Inferior parietal cortex (tissue), 1 donor: ENCODE measurements at regions not wholly inside any gene's neighbourhood (a gene's known extent, or its start where the extent isn't known, plus 50 kb on each side); places are given as distances from the start of the nearest gene placed in this dataset.
"Not testable (repeated sequence)": the region's sequence is repeated elsewhere in the genome, so short reads cannot be mapped to it uniquely, and the experiment has no call there.

Source experiments
- DNase-seq: peaks from one replicate; pipeline ENCODE4 v3.0.0-alpha.2; 2016; ENCODE audit errors: extremely low spot score

DNA sequence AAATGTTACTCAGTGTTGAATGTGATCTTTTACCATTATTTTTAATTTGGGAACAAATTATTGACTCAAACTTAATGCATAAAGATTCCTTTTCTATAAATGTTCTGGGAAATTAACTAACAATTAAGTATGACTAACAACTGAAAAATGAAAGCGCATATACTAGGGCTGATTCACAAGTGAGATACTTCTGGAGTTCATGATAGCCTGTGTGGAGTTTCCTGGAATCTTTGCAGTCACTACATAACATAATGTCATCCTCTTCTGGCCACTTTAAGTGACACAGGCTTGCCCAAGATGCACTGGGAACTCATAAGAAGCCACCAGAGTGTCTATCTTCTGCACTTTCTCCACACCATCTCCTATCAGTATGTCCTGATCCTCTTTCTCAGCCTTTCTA lies 450.3 kb upstream of the CDH11 start:
- no peak for DNase-seq

DNA sequence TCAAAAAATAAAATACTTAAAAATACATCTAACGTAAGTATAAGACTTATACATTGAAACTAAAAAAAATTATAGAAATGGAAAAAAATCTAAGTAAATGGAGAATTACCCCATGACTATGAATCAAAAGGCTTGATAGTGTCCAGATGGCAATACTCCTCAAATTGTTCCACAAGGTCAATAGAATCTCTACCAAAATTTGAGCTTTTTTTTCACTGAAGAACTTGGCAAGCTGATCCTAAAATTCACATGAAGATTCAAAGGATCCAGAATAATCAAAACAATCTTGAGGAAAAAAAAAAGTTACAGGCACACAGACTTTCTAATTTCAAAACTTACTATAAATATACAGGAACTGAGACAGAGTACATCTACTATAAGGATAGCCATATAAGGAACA lies 448.4 kb upstream of the CDH11 start:
- DNase-seq, result no peak

DNA sequence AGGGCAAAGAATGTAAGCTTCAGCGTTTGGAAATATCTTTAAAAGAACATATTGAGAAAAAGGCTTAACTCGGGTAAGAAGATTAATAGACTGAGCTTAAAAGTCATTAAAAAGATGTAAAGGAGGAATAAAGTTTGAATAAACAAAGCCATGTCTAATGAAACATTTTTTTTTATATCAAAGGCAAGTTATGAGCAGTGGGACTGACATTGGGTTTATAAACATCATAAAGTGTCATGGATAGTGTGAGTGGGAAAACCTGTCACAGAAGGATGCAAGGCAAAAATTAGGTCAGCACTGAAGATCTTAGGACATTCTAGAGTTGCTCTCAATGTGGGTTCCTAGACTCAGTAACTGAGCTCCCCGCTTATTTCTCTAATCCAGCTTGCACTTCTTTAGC lies 438.0 kb upstream of the CDH11 start:
- no peak for DNase-seq

DNA sequence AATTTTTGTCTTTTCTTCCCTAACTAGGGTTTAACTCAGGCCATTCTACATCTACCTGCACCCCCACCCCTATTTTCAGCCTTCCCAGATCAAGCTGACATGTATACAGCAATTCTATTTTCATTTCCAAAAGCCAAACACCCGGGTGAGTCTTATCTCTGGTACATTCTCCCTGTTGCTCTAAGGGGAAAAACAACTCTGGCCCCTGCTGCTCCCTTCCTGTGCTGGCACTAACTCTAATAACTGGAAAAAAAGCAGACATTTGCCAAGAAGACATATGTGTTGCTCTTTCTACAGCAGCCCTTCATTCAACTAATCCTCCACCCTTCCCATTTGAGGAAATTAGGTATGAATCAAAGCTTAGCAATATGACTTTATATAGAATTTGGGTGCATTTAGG lies 427.8 kb upstream of the CDH11 start:
- DNase-seq, result not testable (repeated sequence)

DNA sequence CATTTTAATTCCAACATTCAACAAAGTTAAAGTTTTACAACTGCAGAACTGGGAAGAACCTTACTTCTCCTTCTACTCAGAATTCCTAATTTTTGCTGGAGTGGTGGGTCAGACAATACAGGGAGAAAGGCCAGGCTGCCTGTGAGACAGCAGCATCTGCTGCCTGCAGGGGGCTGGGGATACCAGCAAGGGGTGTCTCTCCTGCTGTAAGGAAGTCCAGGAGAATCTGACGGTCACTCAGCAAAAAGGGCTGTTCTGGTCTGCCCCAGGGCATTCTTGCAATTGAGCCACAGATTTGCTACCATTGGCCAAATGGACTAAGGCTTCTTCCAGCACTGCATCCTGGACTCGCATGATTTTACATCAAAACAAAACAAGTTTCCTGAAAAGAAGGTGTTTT lies 426.6 kb upstream of the CDH11 start:
- DNase-seq, result no peak

DNA sequence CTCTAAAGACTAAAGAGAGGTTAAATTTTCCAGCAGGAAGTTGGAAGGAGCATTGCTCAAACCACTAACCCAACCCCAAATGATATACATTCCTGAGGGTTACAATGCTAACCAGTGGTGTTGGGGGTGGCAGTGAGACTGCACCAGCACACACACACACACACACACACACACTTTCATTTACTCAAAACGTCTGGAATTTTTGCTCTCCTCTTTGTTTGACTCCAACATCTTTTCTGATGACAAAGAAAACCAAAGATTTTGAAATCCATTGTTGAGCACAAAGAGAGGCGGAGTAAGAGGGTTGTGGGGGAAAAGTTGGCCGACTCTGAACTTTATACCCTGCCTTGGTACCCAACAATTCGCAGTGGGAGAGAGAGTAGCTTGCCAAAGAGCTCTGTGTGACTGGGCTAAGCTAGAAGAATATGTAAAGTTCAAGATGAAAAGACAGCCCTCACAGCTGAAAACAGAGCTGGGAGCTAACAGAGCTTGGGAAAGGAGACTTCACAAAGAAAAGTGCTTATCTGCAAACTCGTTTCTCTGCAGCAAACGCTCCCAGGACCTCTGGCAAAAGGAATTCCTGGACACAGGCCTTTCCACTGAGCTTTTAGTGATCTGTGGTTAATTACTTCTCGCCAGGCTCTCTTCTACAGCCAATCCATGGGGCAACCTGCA lies 426.0 kb upstream of the CDH11 start:
- DNase-seq, result no peak

DNA sequence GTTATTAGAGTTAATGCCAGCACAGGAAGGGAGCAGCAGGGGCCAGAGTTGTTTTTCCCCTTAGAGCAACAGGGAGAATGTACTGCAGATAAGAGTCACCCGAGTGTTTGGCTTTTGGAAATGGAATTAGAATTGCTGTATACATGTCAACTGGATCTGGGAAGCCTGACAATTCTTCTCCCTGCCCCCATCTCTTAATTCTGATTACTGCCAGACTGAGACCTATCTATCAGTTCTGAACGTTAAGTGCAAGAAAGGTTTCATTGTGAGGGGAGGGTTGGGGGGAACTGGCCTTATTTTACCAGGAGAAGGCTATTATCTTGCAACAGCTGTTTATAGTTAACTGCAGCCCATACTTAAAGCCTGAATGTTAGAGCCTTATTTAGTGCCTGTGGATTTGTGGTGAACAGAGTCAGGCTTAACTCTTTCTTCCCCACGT lies 424.5 kb upstream of the CDH11 start:
- no peak for DNase-seq

DNA sequence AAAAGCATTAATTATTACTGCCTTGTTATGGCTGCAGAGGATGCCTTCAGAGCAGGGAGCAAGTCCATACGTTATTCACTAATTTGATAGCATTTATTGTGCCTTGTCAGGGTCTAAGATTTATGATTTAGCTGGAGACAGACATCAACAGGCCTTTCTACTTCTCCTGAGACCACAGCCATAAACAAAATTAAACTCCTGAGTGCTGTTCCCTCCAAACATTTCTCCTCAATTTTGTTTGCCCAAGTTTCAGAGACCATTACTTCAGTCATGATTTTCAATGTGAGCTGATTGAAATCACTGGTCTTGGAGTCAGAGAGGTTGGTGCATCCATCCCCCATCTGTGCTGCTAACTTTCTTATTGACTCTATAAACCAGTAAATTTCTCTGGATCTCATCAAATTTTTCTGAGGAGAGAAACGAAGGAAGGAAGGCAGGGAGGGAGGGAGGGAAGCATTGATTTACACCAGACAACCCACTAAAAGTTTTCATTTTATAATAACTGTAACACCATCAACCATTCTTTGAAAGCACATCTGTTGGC lies 423.6 kb upstream of the CDH11 start:
- no peak for DNase-seq

DNA sequence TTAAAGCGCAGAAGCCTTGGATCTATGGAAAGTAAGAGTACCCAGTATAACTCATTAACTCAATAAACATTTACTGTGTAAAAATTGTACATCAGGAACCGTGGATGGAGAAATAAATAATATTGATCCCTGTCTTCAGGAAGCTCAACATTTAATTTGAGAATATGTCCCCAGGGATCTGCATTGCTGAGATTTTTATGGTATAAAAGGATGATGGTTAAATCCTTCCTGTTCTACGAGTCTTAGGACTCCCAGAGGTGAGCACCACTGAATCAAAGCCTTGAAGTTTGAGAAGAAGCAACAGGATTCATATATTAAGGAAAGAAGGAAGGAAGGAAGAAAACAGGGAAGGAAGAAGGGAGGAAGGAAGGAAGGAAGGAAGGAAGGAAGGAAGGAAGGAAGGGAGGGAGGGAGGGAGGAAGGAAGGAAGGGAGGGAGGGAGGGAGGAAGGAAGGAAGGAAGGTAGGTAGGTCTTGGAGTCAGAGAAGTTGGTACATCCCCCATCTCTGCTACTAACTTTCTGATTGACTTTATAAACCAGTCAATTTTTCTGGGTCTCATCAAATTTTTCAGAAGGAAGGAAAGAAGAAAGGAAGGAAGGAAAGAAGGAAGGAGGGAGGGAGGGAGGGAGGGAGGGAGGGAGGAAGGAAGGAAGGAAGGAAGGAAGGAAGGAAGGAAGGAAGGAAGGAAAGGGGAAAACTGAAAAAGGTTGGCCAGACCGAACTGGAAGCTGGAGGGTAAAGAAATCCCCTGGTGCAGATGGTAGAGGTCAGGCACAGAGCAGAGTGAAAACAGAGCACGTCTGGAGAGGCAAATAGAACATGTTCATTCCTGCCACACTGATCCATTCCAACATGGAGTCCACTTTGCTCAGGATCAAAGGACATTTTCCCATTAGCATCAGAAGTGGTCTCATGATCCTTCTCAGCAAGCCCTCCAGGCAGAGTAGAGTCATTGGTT lies 422.2 kb upstream of the CDH11 start:
- no peak for DNase-seq

DNA sequence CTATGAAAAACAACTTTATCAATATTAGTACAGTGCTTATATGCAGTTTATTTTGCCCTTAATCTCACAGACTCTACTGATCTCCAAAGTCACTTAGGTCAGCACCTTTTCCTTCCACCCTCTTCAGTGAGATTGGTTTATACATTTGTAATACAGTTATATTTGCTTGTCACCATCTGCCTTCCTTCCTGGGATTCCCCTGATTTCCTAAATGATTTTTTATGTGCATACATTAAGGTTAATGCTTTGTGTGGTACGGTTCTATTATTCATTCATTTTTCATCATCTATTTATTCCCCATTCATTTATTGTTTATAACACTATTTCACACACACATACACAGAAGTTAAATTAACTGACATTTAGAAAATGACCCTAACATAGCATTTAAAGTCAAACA lies 419.8 kb upstream of the CDH11 start:
- DNase-seq, result no peak

DNA sequence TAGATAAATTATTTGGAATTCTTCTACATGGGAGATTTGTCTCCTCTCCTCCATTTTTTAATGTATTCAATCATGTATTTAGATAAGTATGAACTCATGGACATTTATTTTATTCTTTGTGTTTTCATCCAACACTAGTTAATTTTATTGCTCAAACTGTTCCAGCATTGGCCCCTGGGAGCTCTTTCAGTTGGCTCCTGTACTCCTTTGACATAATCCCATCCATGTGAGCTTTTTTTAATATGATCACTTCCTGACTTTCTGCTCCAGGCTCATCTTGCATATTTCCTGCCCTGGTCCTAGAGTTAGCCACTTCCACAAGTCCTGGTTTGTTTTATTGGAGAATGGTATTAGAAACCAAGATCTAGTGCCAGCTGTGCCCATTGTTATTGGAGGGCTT lies 419.0 kb upstream of the CDH11 start:
- no peak for DNase-seq

DNA sequence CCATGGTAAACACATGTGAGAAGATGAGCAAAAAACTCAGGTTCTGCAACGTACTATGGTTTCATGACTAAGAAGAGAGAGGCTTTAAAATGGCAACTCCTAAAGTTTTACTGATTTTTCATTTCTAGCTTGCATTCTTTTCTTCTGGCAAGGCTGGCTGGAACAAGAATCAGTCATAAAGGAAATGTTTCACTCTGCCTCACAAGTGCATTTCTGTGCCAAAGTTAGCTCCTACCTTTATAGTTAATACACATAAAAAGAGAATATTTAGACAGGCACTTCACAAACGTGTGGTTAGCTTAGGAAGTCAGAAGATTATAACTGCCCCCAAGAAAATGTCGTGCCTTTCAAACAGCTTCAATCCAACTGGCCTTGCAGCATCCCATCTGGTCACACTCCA lies 417.1 kb upstream of the CDH11 start:
- DNase-seq, result no peak

DNA sequence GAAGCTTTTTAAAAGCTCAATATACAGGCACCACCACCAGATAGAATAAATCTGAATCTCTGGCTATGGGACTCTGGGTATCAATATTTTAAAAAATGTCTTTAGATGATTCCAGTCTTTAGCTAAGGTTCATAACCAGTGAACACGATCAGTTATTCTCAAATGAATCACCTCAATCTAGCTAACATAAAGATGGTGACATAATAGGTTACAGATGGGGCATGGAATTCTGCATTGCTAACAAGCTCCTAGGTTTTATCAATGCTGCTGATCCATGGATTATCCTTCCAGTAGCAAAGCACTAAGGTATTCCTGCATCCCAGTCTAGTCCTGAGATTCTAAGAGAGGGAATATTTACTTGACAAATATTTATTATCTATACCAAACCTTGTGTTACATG lies 415.5 kb upstream of the CDH11 start:
- DNase-seq, result no peak

DNA sequence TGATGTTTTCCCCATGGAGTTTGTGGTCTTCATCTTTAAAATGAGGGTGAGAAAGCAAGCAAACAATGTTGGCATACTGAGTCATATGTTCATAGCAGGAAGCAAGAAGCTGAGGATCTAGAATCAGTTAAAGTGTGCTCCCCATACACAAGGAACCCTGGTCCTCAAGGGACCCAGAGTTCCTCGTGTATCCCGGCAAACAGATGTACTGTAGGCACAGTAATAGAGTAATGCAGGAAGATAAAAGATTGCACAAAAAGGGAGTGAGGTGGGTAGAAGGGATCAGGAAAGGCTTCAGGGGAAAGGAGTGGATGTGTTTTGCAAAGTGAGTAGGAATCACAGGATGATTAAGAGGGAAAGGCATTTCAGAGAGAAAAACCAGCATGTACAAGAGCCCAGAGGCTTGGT lies 412.3 kb upstream of the CDH11 start:
- no peak for DNase-seq

DNA sequence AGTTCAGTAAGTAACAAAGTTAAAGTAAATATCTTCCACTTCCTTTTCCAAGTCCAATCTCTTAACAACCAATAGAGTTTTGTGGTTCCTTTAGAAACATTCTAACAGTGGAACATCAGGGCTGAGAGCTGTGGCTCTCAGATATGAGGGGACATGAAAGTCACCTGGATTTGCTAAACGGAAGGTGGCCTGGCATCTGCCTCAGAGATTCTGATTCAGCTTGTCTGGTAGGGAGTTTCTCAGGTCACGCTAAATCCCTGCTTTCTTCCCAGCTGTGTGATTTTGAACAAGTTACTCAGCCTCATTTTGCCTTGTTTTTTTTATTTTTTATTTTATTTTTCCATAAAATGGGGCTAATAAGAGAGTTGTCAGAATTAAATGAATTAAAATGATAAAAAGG lies 411.0 kb upstream of the CDH11 start:
- no peak for DNase-seq

DNA sequence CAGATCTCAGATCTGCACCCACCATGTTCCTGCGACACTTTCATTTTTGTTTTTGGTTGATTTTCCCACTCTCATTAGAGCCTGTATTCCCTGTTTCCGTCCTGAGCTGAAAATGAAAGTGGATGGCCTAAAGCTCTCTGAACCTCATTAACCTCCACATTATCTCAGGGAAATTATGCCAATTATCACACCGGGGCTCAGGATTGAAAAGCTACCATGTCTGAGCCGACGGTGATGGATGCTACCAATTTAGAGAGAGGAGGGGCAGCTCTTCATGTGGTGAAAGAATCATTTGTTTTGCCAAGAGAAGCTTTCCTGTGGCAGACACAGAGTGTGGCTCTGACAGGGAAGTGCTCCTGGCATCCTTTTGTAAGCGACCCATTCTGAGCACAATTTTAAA lies 410.4 kb upstream of the CDH11 start:
- no peak for DNase-seq

DNA sequence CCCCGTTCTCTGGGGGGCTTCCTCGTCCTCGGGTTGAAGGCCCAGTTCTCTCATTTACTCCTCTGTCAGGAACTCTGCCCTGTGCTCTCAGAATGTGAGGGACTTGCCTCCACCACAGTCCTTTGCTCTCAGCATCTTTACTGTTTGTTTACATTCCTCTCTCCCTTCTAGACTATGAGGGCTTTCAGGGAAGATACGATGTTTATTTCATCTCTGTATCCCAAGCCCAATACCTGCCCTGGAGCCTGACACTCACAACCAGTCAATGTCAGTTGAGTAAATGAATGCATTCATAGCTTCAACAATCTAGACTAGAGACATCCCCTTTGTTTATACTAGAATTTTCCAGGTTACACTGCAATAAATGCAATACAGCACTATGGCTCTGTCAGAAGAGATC lies 409.6 kb upstream of the CDH11 start:
- no peak for DNase-seq

DNA sequence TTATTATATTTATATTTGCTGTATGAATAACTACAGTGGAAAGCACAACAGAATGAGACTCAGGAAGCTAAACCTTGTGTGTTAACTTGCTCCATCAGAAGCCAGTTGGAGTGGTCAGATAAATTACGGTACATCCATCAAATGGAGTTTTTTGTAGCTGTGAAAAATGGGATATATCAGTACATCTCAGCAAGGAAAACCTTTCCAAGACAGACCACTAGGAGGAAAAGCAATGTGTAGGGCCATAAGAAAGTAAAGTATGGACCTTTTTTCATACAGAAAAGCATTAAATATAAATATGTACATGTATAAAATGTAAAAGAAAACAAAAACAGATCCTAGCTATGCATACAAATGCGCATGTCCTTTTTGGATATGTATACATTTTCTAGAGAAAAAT lies 403.8 kb upstream of the CDH11 start:
- DNase-seq, result no peak

DNA sequence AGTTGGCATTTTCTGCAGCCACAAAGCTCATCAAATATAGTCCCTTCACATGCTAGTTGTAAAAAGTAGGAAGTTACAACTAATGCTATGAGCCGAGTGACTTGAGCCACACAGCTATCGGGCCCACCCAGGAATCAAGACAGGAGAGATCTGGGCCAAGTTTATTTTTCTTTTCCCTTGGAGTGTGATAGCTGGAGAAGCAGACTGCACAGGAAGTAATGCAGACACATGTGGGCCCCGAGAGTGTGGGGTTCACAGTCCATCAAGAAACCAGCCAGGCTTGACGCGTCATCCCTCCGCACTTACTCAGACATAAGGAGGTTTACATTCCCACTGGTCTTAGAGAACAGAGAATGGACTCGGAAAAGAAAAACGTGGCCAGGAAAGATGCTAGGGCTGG lies 403.1 kb upstream of the CDH11 start:
- DNase-seq, result no peak

DNA sequence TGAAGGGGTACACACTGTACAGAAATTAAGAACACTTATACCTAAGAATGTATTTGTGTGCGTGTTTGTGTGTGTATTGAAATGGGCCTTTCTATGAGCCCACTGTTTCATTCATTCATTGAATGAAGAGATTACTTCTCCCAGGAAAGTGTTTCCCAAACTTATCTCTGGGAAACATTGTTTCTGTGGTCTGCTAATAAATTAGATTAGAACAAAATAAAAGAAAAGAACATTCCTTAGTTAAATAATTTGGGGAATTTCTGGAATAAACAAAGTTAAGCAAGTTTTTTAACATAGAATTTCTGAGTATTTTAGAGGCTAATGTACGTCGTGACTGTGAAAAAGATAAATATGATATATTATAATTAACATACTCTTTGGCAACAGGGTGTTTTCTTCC lies 402.4 kb upstream of the CDH11 start:
- DNase-seq, result no peak

DNA sequence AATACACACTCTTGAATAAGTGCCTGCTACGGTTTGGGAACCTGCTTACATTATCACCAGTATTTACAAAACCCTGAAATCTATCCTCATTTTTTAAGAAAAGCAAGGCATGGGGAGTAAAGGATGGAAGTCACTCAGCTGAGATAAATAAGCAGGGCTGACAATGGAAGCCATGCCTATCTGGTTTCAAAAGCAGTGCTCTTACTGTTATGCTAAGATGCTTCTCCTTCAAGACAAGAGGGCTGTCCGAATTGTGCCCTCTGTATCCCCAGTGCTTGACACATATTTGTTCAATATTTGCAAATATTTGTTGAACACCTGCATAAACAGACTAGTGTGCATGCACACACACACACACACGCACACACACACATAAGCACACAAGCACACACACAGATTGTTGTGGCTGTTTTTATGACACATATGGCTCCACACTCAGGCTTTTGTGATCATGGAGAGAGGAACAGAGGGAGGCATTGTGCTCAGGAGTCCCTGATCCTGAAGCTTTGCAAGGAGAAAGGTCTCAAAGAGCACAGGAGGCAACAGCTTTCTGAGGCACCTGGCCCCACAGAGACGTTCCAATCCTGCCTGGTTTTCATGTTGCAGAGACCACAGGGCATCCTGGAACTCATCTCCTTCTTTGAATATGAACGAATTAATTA lies 401.6 kb upstream of the CDH11 start:
- DNase-seq, result no peak

DNA sequence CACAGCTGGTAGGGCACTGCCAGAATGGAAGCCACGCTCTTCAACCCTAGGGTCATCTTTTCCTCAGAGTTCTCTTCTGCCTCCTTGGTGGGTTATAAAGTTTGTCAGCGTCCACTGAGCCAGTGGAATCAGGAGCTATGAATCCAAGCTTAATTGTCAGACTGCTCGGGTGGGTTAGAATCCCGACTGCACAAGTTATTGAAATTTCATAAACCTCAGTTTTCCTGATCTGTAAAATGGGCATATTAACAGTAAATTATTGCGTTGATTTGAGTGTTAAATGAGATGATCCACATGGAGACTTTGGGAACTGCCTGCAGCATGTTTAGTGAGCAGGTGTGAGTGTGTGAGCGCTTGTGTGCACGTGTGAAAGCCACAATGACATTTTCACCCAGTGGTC lies 400.5 kb upstream of the CDH11 start:
- DNase-seq, result no peak
